ENCODE measurements at regions not wholly inside any gene's neighbourhood (a gene's known extent, or its start where the extent isn't known, plus 50 kb on each side); places are given as distances from the start of the nearest gene placed in this dataset.

DNA sequence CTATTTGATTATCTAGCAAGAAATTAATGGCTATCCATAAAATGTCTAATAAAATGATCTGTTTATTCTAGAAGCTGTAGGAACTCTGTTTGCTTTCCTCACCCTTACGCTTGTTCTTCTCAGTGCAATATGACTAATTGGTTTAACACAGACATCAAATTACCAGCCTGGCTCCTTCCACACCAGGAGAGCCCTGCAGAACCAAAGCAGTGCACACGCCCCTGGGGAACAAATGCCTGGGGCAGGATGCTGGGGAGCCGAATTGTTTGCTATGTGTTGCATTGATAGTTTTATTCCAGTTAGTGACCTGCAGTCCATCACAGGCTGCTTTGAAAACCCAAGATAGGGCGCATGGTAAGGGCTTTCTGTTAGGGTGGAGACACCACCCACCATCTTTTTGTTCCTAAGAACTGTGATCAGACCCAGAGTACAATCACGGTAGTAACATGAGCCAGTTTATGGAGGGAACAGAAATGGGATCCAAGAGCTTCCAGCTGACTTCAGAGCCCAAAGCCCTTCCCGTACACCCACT, 126.4 kb upstream of the CD93 start:
- H3K27ac ChIP-seq: no peak overlapping the region
- no peaks in the 10 kb centered on the region for H3K79me2 ChIP-seq
- no peak overlapping the region for H3K9ac ChIP-seq
- no peaks in the 10 kb centered on the region for H3K36me3 ChIP-seq (ENCODE audit: control insufficient read depth, insufficient read depth, low read length)
- no peaks in the 10 kb centered on the region for H3K4me1 ChIP-seq
- no peaks in the 10 kb centered on the region for H3K9me3 ChIP-seq (ENCODE audit: control insufficient read depth, low read length)
- no peak overlapping the region for H3K4me2 ChIP-seq (ENCODE audit: low read length)
- TF ChIP-seq, protein P1, sequence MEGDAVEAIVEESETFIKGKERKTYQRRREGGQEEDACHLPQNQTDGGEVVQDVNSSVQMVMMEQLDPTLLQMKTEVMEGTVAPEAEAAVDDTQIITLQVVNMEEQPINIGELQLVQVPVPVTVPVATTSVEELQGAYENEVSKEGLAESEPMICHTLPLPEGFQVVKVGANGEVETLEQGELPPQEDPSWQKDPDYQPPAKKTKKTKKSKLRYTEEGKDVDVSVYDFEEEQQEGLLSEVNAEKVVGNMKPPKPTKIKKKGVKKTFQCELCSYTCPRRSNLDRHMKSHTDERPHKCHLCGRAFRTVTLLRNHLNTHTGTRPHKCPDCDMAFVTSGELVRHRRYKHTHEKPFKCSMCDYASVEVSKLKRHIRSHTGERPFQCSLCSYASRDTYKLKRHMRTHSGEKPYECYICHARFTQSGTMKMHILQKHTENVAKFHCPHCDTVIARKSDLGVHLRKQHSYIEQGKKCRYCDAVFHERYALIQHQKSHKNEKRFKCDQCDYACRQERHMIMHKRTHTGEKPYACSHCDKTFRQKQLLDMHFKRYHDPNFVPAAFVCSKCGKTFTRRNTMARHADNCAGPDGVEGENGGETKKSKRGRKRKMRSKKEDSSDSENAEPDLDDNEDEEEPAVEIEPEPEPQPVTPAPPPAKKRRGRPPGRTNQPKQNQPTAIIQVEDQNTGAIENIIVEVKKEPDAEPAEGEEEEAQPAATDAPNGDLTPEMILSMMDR (IDR thresholded peaks at IDR 0.05): no peak
- no peak overlapping the region for H3K4me3 ChIP-seq (ENCODE audit: low read depth, low read length)
- H2AFZ ChIP-seq: no peak overlapping the region
- no peaks in the 10 kb centered on the region for H3K27me3 ChIP-seq (ENCODE audit: control insufficient read depth, insufficient read depth, low read length)

DNA sequence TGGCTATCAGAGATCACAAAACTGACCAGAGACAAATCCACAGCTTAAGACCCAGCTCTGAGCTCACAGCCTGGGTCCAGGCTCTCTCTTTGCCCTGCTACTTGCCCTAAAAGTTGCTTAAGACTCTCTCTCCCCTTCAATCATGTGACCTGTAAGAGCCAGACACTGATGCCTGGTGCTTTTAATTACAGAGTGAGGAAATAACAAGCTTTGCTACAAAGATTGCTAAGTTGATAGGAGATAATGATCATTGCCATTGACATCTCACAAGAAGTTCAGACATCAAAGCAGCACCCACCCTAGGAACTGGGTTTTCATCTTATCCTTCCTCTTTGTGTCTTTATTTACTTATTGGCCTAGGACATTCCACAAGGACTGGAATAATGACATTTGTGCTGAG, 125.9 kb upstream of the CD93 start:
- TF ChIP-seq, protein P1 (IDR thresholded peaks at IDR 0.05): no peak
- H3K36me3 ChIP-seq (ENCODE audit: control insufficient read depth, insufficient read depth, low read length): no peaks in the 10 kb centered on the region
- H3K9me3 ChIP-seq (ENCODE audit: control insufficient read depth, low read length): no peaks in the 10 kb centered on the region
- H3K9ac ChIP-seq: no peak overlapping the region
- no peaks in the 10 kb centered on the region for H3K79me2 ChIP-seq
- no peaks in the 10 kb centered on the region for H3K27me3 ChIP-seq (ENCODE audit: control insufficient read depth, insufficient read depth, low read length)
- H2AFZ ChIP-seq: no peak overlapping the region
- no peak overlapping the region for H3K27ac ChIP-seq
- H3K4me3 ChIP-seq (ENCODE audit: low read depth, low read length): no peak overlapping the region
- no peak overlapping the region for H3K4me2 ChIP-seq (ENCODE audit: low read length)
- no peaks in the 10 kb centered on the region for H3K4me1 ChIP-seq

DNA sequence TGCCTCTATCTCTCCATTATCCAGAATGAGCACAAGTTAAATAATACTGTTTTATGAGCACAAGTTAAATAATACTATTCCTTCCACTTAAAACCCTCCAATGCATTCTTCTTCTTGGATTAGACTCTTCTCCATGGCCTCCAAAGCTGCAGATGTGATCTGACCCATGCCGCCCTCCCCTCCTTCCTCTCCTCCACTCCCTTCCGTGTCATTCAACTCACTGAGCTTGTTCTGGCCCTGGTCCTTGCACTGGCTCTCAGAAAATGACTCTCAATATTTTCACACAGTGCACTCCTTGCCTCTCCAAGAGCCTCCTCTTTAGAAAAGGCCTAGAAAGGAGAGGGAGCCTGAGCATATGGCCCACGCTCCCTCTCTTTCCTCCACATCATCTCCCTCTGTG, 125.0 kb upstream of the CD93 start:
- no peak overlapping the region for H3K4me3 ChIP-seq (ENCODE audit: low read depth, low read length)
- H3K27me3 ChIP-seq (ENCODE audit: control insufficient read depth, insufficient read depth, low read length): no peaks in the 10 kb centered on the region
- H3K9ac ChIP-seq: no peak overlapping the region
- H3K4me1 ChIP-seq: no peaks in the 10 kb centered on the region
- H3K4me2 ChIP-seq (ENCODE audit: low read length): no peak overlapping the region
- no peaks in the 10 kb centered on the region for H3K79me2 ChIP-seq
- no peaks in the 10 kb centered on the region for H3K9me3 ChIP-seq (ENCODE audit: control insufficient read depth, low read length)
- TF ChIP-seq, protein P1 (IDR thresholded peaks at IDR 0.05): no peak
- no peaks in the 10 kb centered on the region for H3K36me3 ChIP-seq (ENCODE audit: control insufficient read depth, insufficient read depth, low read length)
- H2AFZ ChIP-seq: no peak overlapping the region
- no peak overlapping the region for H3K27ac ChIP-seq

DNA sequence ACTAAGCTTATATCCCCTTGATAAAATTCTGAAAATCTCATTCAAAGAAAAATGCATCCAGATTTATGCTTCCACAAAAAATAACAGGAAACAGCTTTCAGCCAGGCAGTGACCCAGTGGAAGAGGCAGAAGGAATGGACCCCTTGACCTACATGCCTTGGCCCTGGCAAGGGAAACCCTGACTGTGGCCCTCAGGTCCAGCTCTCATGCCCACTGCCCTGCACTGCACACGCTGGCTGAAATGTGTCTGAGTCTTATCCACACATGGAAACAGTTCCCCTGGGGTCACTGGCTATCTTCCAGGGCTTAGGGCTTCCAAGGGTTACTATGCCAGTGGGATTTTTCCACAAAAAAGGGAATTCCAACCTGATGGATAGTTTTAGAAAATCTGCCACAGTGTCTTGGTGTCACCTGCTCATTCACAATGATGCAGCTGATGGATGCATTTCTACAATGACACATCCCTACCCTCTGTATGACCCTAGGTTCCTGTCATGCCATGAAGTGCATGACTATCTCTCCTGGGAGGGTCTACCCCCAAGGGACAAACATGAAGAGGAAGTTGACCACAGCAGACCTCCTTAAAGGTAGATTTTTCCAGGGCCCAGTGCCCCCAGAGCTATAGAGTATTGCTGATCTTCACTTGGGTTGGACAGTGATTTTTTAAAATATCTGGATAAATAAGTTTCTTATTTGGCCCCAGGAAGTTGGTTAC, 121.9 kb upstream of the CD93 start:
- Histone ChIP-seq H3K4me1 (no peaks in the 10 kb centered on the region), H3K9me3 (ENCODE audit: control insufficient read depth, low read length) (no peaks in the 10 kb centered on the region), H3K9ac (no peak overlapping the region), H3K79me2 (no peaks in the 10 kb centered on the region), H3K36me3 (ENCODE audit: control insufficient read depth, insufficient read depth, low read length) (no peaks in the 10 kb centered on the region), H3K27me3 (ENCODE audit: control insufficient read depth, insufficient read depth, low read length) (no peaks in the 10 kb centered on the region), H3K4me2 (ENCODE audit: low read length) (no peak overlapping the region), H3K27ac (no peak overlapping the region), H2AFZ (no peak overlapping the region), H3K4me3 (ENCODE audit: low read depth, low read length) (no peak overlapping the region)
- TF ChIP-seq, protein P1 (IDR thresholded peaks at IDR 0.05): no peak

DNA sequence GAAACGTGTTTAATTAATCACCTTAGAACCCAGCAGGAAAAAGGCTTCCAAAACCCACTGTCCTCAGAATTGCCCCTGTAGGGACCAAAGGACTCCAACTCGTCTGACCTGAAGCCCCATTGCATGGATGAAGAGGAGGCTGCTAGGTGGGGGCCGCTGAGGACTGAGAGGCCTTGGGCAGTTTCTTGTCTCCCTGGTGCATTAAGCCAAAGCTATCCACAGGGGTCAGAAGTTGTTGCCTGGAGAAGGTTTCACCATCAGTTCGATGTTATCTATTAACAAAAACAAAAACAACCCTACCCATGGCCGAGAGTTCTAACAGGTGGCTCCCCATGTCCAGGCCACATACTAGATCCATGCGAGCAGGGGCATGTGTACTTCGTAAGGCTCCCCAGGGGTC, 120.9 kb upstream of the CD93 start:
- Histone ChIP-seq H3K9ac (no peak overlapping the region), H3K36me3 (ENCODE audit: control insufficient read depth, insufficient read depth, low read length) (no peaks in the 10 kb centered on the region), H2AFZ (no peak overlapping the region), H3K4me2 (ENCODE audit: low read length) (no peak overlapping the region), H3K79me2 (no peaks in the 10 kb centered on the region), H3K27me3 (ENCODE audit: control insufficient read depth, insufficient read depth, low read length) (no peaks in the 10 kb centered on the region), H3K4me1 (no peaks in the 10 kb centered on the region), H3K27ac (no peak overlapping the region), H3K9me3 (ENCODE audit: control insufficient read depth, low read length) (no peaks in the 10 kb centered on the region), H3K4me3 (ENCODE audit: low read depth, low read length) (no peak overlapping the region)
- TF ChIP-seq, protein P1 (IDR thresholded peaks at IDR 0.05): no peak
